Inferior parietal cortex (tissue), 1 donor: ENCODE measurements at regions not wholly inside any gene's neighbourhood (a gene's known extent, or its start where the extent isn't known, plus 50 kb on each side); places are given as distances from the start of the nearest gene placed in this dataset.

Experiments
- DNase-seq: peaks from one replicate; pipeline ENCODE4 v3.0.0-alpha.2; 2016; ENCODE audit errors: extremely low spot score

- DNase-seq = no peak
These were observed 390.3 kb downstream of the BRD1 start for GRCh38 chr22:49437356-49437755.

- DNase-seq = no peak
These were observed 391.6 kb downstream of the BRD1 start for GRCh38 chr22:49436056-49436455.

GRCh38 chr22:49435596-49435995 lies 392.1 kb downstream of the BRD1 start:
- no peak for DNase-seq

- DNase-seq = no peak
These were observed 393.7 kb downstream of the BRD1 start for GRCh38 chr22:49433717-49434611.

- DNase-seq = no peak
These were observed 394.7 kb downstream of the BRD1 start for GRCh38 chr22:49432897-49433443.

- DNase-seq = no peak
These were observed 395.3 kb downstream of the BRD1 start for GRCh38 chr22:49432211-49432896.

- DNase-seq = no peak
These were observed 396.1 kb downstream of the BRD1 start for GRCh38 chr22:49431551-49431950.

GRCh38 chr22:49429066-49429465 lies 398.6 kb downstream of the BRD1 start:
- DNase-seq = no peak

- DNase-seq = no peak
These were observed 399.7 kb downstream of the BRD1 start for GRCh38 chr22:49427941-49428340.

GRCh38 chr22:49427341-49427740 lies 400.3 kb downstream of the BRD1 start:
- DNase-seq = no peak

GRCh38 chr22:49426618-49427266 lies 400.9 kb downstream of the BRD1 start:
- DNase-seq = no peak

GRCh38 chr22:49426098-49426497 lies 401.6 kb downstream of the BRD1 start:
- DNase-seq = no peak

- no peak for DNase-seq
These were observed 402.3 kb downstream of the BRD1 start for GRCh38 chr22:49425356-49425755.

- no peak for DNase-seq
These were observed 402.8 kb downstream of the BRD1 start for GRCh38 chr22:49424893-49425270.

GRCh38 chr22:49423125-49423650 lies 404.5 kb downstream of the BRD1 start:
- no peak for DNase-seq

- DNase-seq = no peak
These were observed 405.0 kb downstream of the BRD1 start for GRCh38 chr22:49422701-49423100.

- no peak for DNase-seq
These were observed 407.0 kb downstream of the BRD1 start for GRCh38 chr22:49420651-49421050.

- no peak for DNase-seq
These were observed 408.0 kb downstream of the BRD1 start for GRCh38 chr22:49419661-49420060.

- DNase-seq = no peak
These were observed 408.7 kb downstream of the BRD1 start for GRCh38 chr22:49418943-49419342.

- no peak for DNase-seq
These were observed 409.3 kb downstream of the BRD1 start for GRCh38 chr22:49418341-49418894.

- DNase-seq = no peak
These were observed 409.8 kb downstream of the BRD1 start for GRCh38 chr22:49417833-49418232.

GRCh38 chr22:49417326-49417725 lies 410.3 kb downstream of the BRD1 start:
- no peak for DNase-seq
